Ammon's horn (tissue), 1 donor: ENCODE measurements at regions not wholly inside any gene's neighbourhood (a gene's known extent, or its start where the extent isn't known, plus 50 kb on each side); places are given as distances from the start of the nearest gene placed in this dataset.

Source experiments
- DNase-seq: peaks from one replicate; pipeline ENCODE4 v3.0.0-alpha.2; 2016; ENCODE audit warnings: low spot score

- DNase-seq = no peak
These were observed 365.7 kb upstream of the CPEB2 start for GRCh38 chr4:14636563-14636962.

GRCh38 chr4:14640476-14640875 is 361.8 kb upstream of the CPEB2 start:
- DNase-seq = no peak

GRCh38 chr4:14641871-14642270 is 360.4 kb upstream of the CPEB2 start:
- DNase-seq = no peak

DNA sequence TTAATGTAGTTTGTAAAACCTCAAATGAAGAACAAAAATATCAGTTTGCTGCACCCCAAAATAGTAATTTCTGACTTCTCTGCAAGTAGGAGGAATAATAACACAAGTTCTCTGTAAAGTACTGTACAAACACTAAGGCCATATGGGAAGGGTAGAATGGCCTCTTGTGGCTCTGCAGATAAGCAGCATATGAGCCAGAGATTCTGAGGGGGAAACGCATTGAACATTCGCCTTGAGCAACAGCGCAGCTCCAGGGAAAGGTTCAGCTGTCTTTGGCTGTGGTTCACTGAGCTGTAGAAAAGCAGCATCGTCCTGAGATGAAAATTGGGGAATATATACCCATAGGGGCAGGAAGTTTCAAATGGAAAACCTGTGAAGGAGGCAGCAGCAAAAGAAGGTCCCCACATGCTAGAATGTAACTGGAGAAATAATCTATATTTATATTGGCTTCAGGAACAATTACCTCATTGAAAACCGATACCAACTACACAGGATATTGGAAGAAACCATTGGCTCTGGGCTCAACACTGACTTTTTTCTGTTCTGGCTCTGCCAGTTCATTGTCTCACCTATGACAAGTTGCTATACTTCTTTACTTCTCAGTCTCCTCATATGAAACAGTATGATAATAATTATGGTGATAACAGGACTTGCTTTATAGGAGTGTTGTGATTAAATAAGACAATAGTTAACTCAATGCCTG is 357.6 kb upstream of the CPEB2 start:
- peak; percentile 29 for DNase-seq

GRCh38 chr4:14646831-14647230 is 355.4 kb upstream of the CPEB2 start:
- DNase-seq = no peak

- DNase-seq = no peak
These were observed 352.2 kb upstream of the CPEB2 start for GRCh38 chr4:14650127-14650526.

GRCh38 chr4:14652522-14652921 is 349.8 kb upstream of the CPEB2 start:
- no peak for DNase-seq

DNA sequence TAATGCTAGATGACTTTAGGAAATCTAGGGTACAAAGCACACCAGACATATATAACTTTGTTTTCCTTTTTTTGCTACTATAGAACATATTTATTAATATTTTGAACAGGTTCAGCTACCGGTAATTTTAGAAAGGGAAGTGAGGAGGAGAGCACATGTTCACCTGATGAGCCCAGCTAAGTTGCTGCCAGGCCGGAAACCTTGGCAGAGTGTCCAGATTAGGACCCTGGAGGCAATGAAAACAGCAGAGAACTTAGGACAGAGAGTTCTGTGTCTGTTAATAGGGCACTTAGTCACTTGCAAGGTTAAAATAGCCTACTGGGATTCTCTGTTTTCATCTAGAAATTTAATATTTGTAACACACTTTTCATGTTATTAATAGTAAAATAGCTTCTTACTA is 348.9 kb upstream of the CPEB2 start:
- no peak for DNase-seq

DNA sequence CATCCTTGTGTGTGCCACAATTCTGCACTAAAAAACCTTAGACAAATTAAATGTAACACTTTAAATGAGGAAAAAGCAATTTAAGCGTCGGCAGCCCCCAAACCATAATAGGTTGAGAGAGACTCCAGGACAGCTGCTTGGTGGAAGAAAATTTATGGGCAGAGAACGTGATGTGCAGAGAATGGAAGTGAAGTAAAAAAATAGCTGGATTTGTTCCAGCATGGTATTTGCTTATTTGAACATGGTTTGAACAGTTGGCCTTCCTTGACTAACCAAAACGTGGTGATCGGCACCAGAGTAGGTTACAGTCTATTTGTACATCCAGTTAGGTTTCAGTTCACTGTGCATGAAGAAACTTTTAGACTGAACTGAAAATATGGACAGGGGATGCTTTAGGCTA is 343.0 kb upstream of the CPEB2 start:
- no peak for DNase-seq

DNA sequence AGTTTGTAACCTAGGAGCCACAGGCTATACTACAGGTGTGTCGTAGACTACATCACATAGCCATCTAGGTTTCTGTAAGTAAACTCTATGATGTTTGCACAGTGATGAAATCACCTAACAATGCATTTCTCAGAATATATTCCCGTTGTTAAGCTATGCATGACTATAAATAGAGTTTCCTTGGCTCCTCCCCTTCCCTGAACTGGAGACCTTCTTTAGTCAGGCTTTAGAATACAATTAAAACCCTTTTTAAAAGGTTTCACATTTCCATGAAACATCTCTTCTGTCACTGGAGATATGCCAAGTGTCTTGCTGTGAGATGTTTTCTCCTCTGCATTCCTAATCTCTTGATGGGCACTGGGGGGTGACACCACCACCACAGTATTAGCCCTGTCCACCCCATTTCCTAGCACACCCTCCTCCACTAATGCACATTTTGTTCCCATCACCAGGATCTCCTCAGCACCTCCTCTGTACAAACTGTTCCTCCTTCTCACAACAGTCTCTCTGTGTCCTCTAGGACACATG is 334.6 kb upstream of the CPEB2 start:
- DNase-seq = peak; percentile 6

DNA sequence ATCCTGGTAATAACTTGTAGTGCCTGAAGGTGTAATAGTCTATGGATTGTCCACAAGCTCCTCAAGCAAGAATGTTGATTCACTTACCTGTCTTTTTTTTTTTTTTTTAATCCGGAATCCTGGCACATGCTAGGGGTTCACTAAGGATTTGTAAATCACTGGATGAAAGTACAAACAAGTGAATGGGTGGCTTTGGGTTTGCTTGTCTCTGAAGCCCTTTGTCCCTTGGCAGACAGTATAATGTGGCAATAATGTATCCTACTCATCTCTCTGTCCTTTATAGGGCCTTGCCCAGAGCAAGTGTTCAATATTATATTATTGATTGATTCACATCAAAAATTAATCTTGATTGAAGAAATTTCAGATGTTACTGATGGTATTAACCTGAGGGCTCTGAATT is 334.0 kb upstream of the CPEB2 start:
- DNase-seq = no peak

DNA sequence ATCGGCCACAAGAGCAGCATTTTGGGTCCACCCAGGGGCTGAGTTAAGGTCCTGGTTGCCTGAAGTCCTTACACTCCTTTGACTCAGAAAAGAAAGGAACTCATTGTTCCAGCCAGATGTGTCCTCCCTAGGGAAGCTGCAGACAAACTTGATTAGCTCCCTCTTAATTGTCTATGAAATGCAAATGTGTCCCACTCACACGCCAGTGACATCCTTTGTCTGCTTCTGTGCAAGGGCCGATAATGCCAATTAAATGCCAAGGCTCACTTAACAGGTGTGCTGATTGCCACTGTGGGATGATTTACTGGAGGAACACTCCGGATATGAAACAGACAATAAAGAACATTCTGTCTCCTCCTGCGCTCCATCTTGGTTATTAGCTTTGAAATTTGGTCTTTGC is 332.9 kb upstream of the CPEB2 start:
- DNase-seq = no peak

- DNase-seq = peak; percentile 37
These were observed 331.1 kb upstream of the CPEB2 start for GRCh38 chr4:14671146-14671545.

DNA sequence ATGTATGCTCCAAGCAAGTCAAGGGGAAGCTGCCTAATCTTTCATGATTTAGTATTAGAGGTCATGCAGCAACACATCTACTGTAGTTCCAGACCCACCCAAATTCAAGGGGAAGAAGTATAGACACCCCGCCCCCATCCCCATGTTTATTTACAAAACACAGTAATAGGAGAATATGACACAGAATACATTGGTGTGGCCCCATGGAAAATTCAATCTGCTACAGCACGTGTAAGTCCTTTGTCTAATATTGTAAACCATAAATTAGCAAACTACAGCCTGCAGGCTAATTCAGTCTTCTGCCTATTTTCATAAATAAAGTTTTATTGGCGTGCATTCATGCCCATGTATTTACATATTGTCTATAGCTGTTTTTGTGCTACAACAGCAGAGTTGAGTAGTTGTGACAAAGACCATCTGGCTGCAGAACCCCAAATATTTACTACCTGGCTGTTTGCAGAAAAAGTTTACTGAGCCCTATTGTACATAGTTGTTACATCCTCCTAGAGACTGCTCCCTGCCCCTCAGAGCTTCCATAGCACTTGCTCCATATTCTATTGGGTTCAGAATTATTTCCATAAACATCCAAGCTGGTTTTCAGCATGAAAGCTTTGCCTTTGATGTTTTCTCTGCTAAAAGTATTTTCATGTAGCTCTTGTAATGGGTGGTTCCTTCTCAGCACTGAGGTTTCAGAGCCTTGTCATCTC is 326.8 kb upstream of the CPEB2 start:
- DNase-seq = no peak

GRCh38 chr4:14679906-14680305 is 322.4 kb upstream of the CPEB2 start:
- DNase-seq = no peak

- no peak for DNase-seq
These were observed 321.0 kb upstream of the CPEB2 start for GRCh38 chr4:14681330-14681729.

- no peak for DNase-seq
These were observed 308.6 kb upstream of the CPEB2 start for GRCh38 chr4:14693728-14694127.

DNA sequence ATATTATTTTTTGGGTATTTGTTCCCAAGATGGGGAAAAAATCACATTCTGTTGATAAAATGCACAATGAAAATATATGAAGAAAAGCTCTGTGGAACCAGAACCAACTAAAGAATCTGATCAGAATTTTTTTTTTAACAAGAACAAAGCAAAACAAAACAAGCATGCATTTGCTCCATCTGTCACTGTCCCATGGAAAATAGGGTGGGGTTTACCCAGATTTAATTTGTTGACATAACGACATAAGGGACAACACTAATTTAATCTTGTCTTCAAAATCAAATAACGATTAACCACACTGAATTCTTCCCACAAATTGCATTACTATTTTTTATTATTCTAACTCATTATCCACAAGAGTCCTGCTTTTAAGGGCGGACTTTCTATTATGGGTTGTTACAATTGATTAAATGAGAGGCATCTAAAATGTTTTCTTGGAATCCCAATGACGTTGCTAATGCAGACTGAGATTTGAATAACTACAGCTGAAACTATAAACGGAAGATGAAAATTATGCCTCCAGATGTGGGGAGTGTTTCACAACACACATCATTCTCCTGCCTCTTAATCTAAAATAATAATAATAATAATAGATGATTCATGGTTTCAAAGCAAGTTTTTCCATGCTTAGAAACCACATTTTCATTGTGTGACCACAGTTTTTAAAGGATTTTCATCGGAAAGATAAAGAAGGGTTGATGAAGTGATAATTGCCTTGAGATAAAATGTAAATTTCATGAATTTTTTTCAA is 307.0 kb upstream of the CPEB2 start:
- DNase-seq = no peak

DNA sequence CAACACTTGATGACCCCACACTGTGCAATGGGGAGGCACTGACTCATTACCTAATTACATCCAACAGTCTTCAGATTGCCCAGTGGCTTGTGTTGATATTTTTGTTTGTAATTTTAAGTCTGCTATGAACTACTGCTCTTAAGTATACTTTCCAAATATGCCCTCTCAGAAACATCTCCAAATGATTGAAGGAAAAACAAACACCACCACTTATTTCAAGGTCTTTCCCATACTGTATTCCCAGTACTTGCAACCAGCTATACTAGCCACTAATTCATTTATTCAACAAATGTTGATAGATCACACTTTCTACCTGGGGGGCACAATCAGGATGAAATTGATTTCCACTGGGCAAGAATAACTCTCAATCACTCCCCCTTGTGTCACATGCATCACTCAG is 302.2 kb upstream of the CPEB2 start:
- DNase-seq = no peak

GRCh38 chr4:14700544-14700943 is 301.7 kb upstream of the CPEB2 start:
- DNase-seq = no peak

- no peak for DNase-seq
These were observed 300.9 kb upstream of the CPEB2 start for GRCh38 chr4:14701389-14701788.

DNA sequence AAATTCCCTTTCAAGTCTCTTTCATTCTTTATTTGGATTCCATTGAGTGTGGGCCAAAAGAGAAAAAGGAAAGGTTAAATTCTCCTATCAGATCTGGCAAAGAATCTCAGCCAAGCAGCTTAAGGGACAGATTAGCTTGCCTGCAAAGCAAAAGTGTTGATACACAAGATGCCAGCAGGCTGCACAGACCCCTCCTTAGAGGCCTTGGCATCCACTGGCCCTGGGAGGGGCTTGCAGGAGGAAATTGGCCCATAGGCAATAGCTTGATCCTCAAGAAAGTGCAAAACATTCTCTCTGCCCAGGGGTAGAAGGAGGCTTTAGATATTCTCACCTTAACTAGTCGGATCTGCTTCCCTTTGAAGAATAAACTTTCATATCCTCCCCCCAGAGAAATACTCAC is 300.4 kb upstream of the CPEB2 start:
- no peak for DNase-seq

- no peak for DNase-seq
These were observed 293.7 kb upstream of the CPEB2 start for GRCh38 chr4:14708574-14708973.
